ENCODE measurements at regions not wholly inside any gene's neighbourhood (a gene's known extent, or its start where the extent isn't known, plus 50 kb on each side); places are given as distances from the start of the nearest gene placed in this dataset.

GRCh38 chr2:41703123-41703522 is 344.7 kb upstream of the PKDCC start:
- H3K36me3 ChIP-seq (replicated peaks; ENCODE audit: low read depth, low read length) = no peaks in the 10 kb centered on the region
- H3K4me3 ChIP-seq (ENCODE audit: low read length) = no peak overlapping the region
- peaks cover 47% of the 10 kb centered on the region for H3K4me1 ChIP-seq (ENCODE audit: low read length)
- H3K79me2 ChIP-seq (ENCODE audit: low read length) = no peaks in the 10 kb centered on the region
- H3K9me3 ChIP-seq (ENCODE audit: insufficient read depth, low read length) = no peaks in the 10 kb centered on the region
- TF ChIP-seq CTCF (IDR thresholded peaks at IDR 0.05; ENCODE audit: low read depth, low read length) = no peak
- no peak for TF ChIP-seq EZH2phosphoT487 (IDR thresholded peaks at IDR 0.05; ENCODE audit: low read depth)
- no peaks in the 10 kb centered on the region for H3K27me3 ChIP-seq (ENCODE audit: low read depth, low read length)
- no peak overlapping the region for H3K27ac ChIP-seq (ENCODE audit: low read length)
- H4K20me1 ChIP-seq (ENCODE audit: insufficient read depth, low read length) = no peaks in the 10 kb centered on the region
- H3K9ac ChIP-seq (ENCODE audit: low read length) = no peak overlapping the region
- H3K4me2 ChIP-seq (ENCODE audit: low read length) = no peak overlapping the region
- H2AFZ ChIP-seq (ENCODE audit: low read depth, low read length) = no peak overlapping the region

GRCh38 chr2:41705634-41706033 is 342.2 kb upstream of the PKDCC start:
- no peaks in the 10 kb centered on the region for H3K9me3 ChIP-seq (ENCODE audit: insufficient read depth, low read length)
- TF ChIP-seq CTCF (IDR thresholded peaks at IDR 0.05; ENCODE audit: low read depth, low read length) = no peak
- no peak for TF ChIP-seq EZH2phosphoT487 (IDR thresholded peaks at IDR 0.05; ENCODE audit: low read depth)
- H3K36me3 ChIP-seq (replicated peaks; ENCODE audit: low read depth, low read length) = no peaks in the 10 kb centered on the region
- no peak overlapping the region for H2AFZ ChIP-seq (ENCODE audit: low read depth, low read length)
- H3K27me3 ChIP-seq (ENCODE audit: low read depth, low read length) = no peaks in the 10 kb centered on the region
- H3K4me3 ChIP-seq (ENCODE audit: low read length) = no peak overlapping the region
- H3K79me2 ChIP-seq (ENCODE audit: low read length) = no peaks in the 10 kb centered on the region
- H3K4me2 ChIP-seq (ENCODE audit: low read length) = peak overlapping the region; percentile 4; the same call in 1 of the 2 replicates
- no peak overlapping the region for H3K9ac ChIP-seq (ENCODE audit: low read length)
- no peaks in the 10 kb centered on the region for H4K20me1 ChIP-seq (ENCODE audit: insufficient read depth, low read length)
- peaks cover 51% of the 10 kb centered on the region for H3K4me1 ChIP-seq (ENCODE audit: low read length)
- no peak overlapping the region for H3K27ac ChIP-seq (ENCODE audit: low read length)

GRCh38 chr2:41706286-41706685 is 341.5 kb upstream of the PKDCC start:
- H3K9me3 ChIP-seq (ENCODE audit: insufficient read depth, low read length) = no peaks in the 10 kb centered on the region
- no peaks in the 10 kb centered on the region for H3K27me3 ChIP-seq (ENCODE audit: low read depth, low read length)
- H3K27ac ChIP-seq (ENCODE audit: low read length) = no peak overlapping the region
- TF ChIP-seq CTCF (IDR thresholded peaks at IDR 0.05; ENCODE audit: low read depth, low read length) = no peak
- TF ChIP-seq EZH2phosphoT487 (IDR thresholded peaks at IDR 0.05; ENCODE audit: low read depth) = no peak
- no peak overlapping the region for H3K4me3 ChIP-seq (ENCODE audit: low read length)
- H3K9ac ChIP-seq (ENCODE audit: low read length) = no peak overlapping the region
- H4K20me1 ChIP-seq (ENCODE audit: insufficient read depth, low read length) = no peaks in the 10 kb centered on the region
- peaks cover 54% of the 10 kb centered on the region for H3K4me1 ChIP-seq (ENCODE audit: low read length)
- H3K36me3 ChIP-seq (replicated peaks; ENCODE audit: low read depth, low read length) = no peaks in the 10 kb centered on the region
- H3K79me2 ChIP-seq (ENCODE audit: low read length) = no peaks in the 10 kb centered on the region
- no peak overlapping the region for H3K4me2 ChIP-seq (ENCODE audit: low read length)
- no peak overlapping the region for H2AFZ ChIP-seq (ENCODE audit: low read depth, low read length)

- peak overlapping the region; percentile 76; the same call in 1 of the 2 replicates for H3K9ac ChIP-seq (ENCODE audit: low read length)
- TF ChIP-seq EZH2phosphoT487 (IDR thresholded peaks at IDR 0.05; ENCODE audit: low read depth) (no peak), CTCF (IDR thresholded peaks at IDR 0.05; ENCODE audit: low read depth, low read length) (no peak)
- peak overlapping the region; percentile 71 for H2AFZ ChIP-seq (ENCODE audit: low read depth, low read length)
Observed at GRCh38 chr2:41707790-41708451, 339.9 kb upstream of the PKDCC start.

More at GRCh38 chr2:41707790-41708451, 339.9 kb upstream of the PKDCC start:
- H3K4me3 ChIP-seq (ENCODE audit: low read length) = peak overlapping the region; percentile 7; the same call in 1 of the 2 replicates
- H3K27ac ChIP-seq (ENCODE audit: low read length) = peak overlapping the region; percentile 90
- H3K36me3 ChIP-seq (replicated peaks; ENCODE audit: low read depth, low read length) = no peaks in the 10 kb centered on the region
- H3K4me1 ChIP-seq (ENCODE audit: low read length) = peaks cover 62% of the 10 kb centered on the region
- no peaks in the 10 kb centered on the region for H3K79me2 ChIP-seq (ENCODE audit: low read length)
- no peaks in the 10 kb centered on the region for H3K9me3 ChIP-seq (ENCODE audit: insufficient read depth, low read length)
- no peaks in the 10 kb centered on the region for H3K27me3 ChIP-seq (ENCODE audit: low read depth, low read length)
- peak overlapping the region; percentile 85 for H3K4me2 ChIP-seq (ENCODE audit: low read length)
- H4K20me1 ChIP-seq (ENCODE audit: insufficient read depth, low read length) = no peaks in the 10 kb centered on the region
